ENCODE measurements at regions not wholly inside any gene's neighbourhood (a gene's known extent, or its start where the extent isn't known, plus 50 kb on each side); places are given as distances from the start of the nearest gene placed in this dataset.

GRCh38 chr10:6305401-6306321, 102.9 kb downstream of the PFKFB3 start:
- H3K27ac Mint-ChIP-seq: no peak overlapping the region
- H3K4me1 Mint-ChIP-seq: peaks cover 20% of the 10 kb centered on the region
- peak overlapping the region; percentile 29 for H3K4me3 Mint-ChIP-seq
- H3K9me3 Mint-ChIP-seq: peaks cover 4% of the 10 kb centered on the region
- ATAC-seq (ENCODE audit: low read depth) (peak; percentile 55), DNase-seq (ENCODE audit: low spot score in 2 of 2) (no peak)
- no peaks in the 10 kb centered on the region for H3K27me3 Mint-ChIP-seq
- peaks cover 2% of the 10 kb centered on the region for H3K36me3 Mint-ChIP-seq

GRCh38 chr10:6306917-6307316, 104.2 kb downstream of the PFKFB3 start:
- peaks cover 16% of the 10 kb centered on the region for H3K4me1 Mint-ChIP-seq
- H3K9me3 Mint-ChIP-seq: peaks cover 4% of the 10 kb centered on the region
- H3K27me3 Mint-ChIP-seq: no peaks in the 10 kb centered on the region
- ATAC-seq (ENCODE audit: low read depth) (no peak), DNase-seq (ENCODE audit: low spot score in 2 of 2) (no peak)
- H3K27ac Mint-ChIP-seq: no peak overlapping the region
- H3K36me3 Mint-ChIP-seq: peaks cover 2% of the 10 kb centered on the region
- no peak overlapping the region for H3K4me3 Mint-ChIP-seq

- peaks cover 2% of the 10 kb centered on the region for H3K36me3 Mint-ChIP-seq
- DNase-seq (ENCODE audit: low spot score in 2 of 2) (no peak), ATAC-seq (ENCODE audit: low read depth) (no peak)
- peaks cover 4% of the 10 kb centered on the region for H3K9me3 Mint-ChIP-seq
- H3K4me1 Mint-ChIP-seq: peaks cover 18% of the 10 kb centered on the region
- H3K27me3 Mint-ChIP-seq: no peaks in the 10 kb centered on the region
- no peak overlapping the region for H3K4me3 Mint-ChIP-seq
- H3K27ac Mint-ChIP-seq: no peak overlapping the region
Measured at GRCh38 chr10:6309816-6310215, 107.1 kb downstream of the PFKFB3 start.

GRCh38 chr10:6310977-6311376, 108.2 kb downstream of the PFKFB3 start:
- Mint-ChIP-seq H3K4me3 (no peak overlapping the region), H3K27me3 (no peaks in the 10 kb centered on the region), H3K9me3 (peaks cover 4% of the 10 kb centered on the region), H3K27ac (no peak overlapping the region), H3K36me3 (peaks cover 2% of the 10 kb centered on the region), H3K4me1 (peaks cover 15% of the 10 kb centered on the region)
- DNase-seq (ENCODE audit: low spot score in 2 of 2) (no peak), ATAC-seq (ENCODE audit: low read depth) (no peak)

GRCh38 chr10:6311700-6312330, 109.1 kb downstream of the PFKFB3 start:
- H3K36me3 Mint-ChIP-seq: peaks cover 2% of the 10 kb centered on the region
- H3K27ac Mint-ChIP-seq: no peak overlapping the region
- H3K9me3 Mint-ChIP-seq: peaks cover 4% of the 10 kb centered on the region
- DNase-seq (ENCODE audit: low spot score in 2 of 2) (no peak), ATAC-seq (ENCODE audit: low read depth) (no peak)
- H3K4me3 Mint-ChIP-seq: no peak overlapping the region
- H3K4me1 Mint-ChIP-seq: peaks cover 17% of the 10 kb centered on the region
- no peaks in the 10 kb centered on the region for H3K27me3 Mint-ChIP-seq

- no peaks in the 10 kb centered on the region for H3K27me3 Mint-ChIP-seq
Measured at GRCh38 chr10:6312636-6313035, 109.9 kb downstream of the PFKFB3 start.

GRCh38 chr10:6313111-6313895, 110.6 kb downstream of the PFKFB3 start:
- ATAC-seq (ENCODE audit: low read depth) (no peak), DNase-seq (ENCODE audit: low spot score in 2 of 2) (no peak)
- no peaks in the 10 kb centered on the region for H3K9me3 Mint-ChIP-seq
- H3K36me3 Mint-ChIP-seq: no peaks in the 10 kb centered on the region
- H3K27ac Mint-ChIP-seq: no peak overlapping the region
- H3K27me3 Mint-ChIP-seq: no peaks in the 10 kb centered on the region
- peaks cover 17% of the 10 kb centered on the region for H3K4me1 Mint-ChIP-seq
- no peak overlapping the region for H3K4me3 Mint-ChIP-seq

More at GRCh38 chr10:6312636-6313035, 109.9 kb downstream of the PFKFB3 start:
- DNase-seq (ENCODE audit: low spot score in 2 of 2) (no peak), ATAC-seq (ENCODE audit: low read depth) (no peak)
- Mint-ChIP-seq H3K4me3 (no peak overlapping the region), H3K36me3 (no peaks in the 10 kb centered on the region), H3K27ac (no peak overlapping the region), H3K9me3 (no peaks in the 10 kb centered on the region), H3K4me1 (peaks cover 17% of the 10 kb centered on the region)

GRCh38 chr10:6314620-6315205, 112.0 kb downstream of the PFKFB3 start:
- H3K36me3 Mint-ChIP-seq: no peaks in the 10 kb centered on the region
- H3K4me1 Mint-ChIP-seq: peaks cover 19% of the 10 kb centered on the region
- H3K4me3 Mint-ChIP-seq: no peak overlapping the region
- DNase-seq (ENCODE audit: low spot score in 2 of 2): no peak
- no peaks in the 10 kb centered on the region for H3K27me3 Mint-ChIP-seq
- ATAC-seq (ENCODE audit: low read depth): no peak
- H3K27ac Mint-ChIP-seq: no peak overlapping the region
- no peaks in the 10 kb centered on the region for H3K9me3 Mint-ChIP-seq

GRCh38 chr10:6319119-6319518, 116.4 kb downstream of the PFKFB3 start:
- no peak overlapping the region for H3K27ac Mint-ChIP-seq
- no peaks in the 10 kb centered on the region for H3K27me3 Mint-ChIP-seq
- H3K4me3 Mint-ChIP-seq: no peak overlapping the region

GRCh38 chr10:6320320-6321010, 117.7 kb downstream of the PFKFB3 start:
- Mint-ChIP-seq H3K4me1 (peaks cover 17% of the 10 kb centered on the region), H3K27me3 (no peaks in the 10 kb centered on the region)

More at GRCh38 chr10:6319119-6319518, 116.4 kb downstream of the PFKFB3 start:
- Mint-ChIP-seq H3K4me1 (peaks cover 23% of the 10 kb centered on the region), H3K36me3 (no peaks in the 10 kb centered on the region), H3K9me3 (no peaks in the 10 kb centered on the region)
- ATAC-seq (ENCODE audit: low read depth) (no peak), DNase-seq (ENCODE audit: low spot score in 2 of 2) (no peak)

GRCh38 chr10:6321880-6322279, 119.1 kb downstream of the PFKFB3 start:
- ATAC-seq (ENCODE audit: low read depth) (no peak), DNase-seq (ENCODE audit: low spot score in 2 of 2) (no peak)
- Mint-ChIP-seq H3K4me1 (peaks cover 14% of the 10 kb centered on the region), H3K27me3 (no peaks in the 10 kb centered on the region), H3K4me3 (no peak overlapping the region), H3K36me3 (no peaks in the 10 kb centered on the region), H3K27ac (no peak overlapping the region), H3K9me3 (no peaks in the 10 kb centered on the region)

More at GRCh38 chr10:6320320-6321010, 117.7 kb downstream of the PFKFB3 start:
- H3K36me3 Mint-ChIP-seq: no peaks in the 10 kb centered on the region
- DNase-seq (ENCODE audit: low spot score in 2 of 2) (peak; percentile 29 to 56), ATAC-seq (ENCODE audit: low read depth) (peak; percentile 99)
- H3K27ac Mint-ChIP-seq: no peak overlapping the region
- no peaks in the 10 kb centered on the region for H3K9me3 Mint-ChIP-seq
- no peak overlapping the region for H3K4me3 Mint-ChIP-seq

- ATAC-seq (ENCODE audit: low read depth): no peak
- Mint-ChIP-seq H3K4me3 (no peak overlapping the region), H3K36me3 (no peaks in the 10 kb centered on the region), H3K27me3 (no peaks in the 10 kb centered on the region), H3K9me3 (no peaks in the 10 kb centered on the region), H3K4me1 (peaks cover 8% of the 10 kb centered on the region), H3K27ac (no peak overlapping the region)
- DNase-seq (ENCODE audit: low spot score in 2 of 2): no peak
Measured at GRCh38 chr10:6322805-6323204, 120.1 kb downstream of the PFKFB3 start.

GRCh38 chr10:6327961-6328698, 125.4 kb downstream of the PFKFB3 start:
- DNase-seq (ENCODE audit: low spot score in 2 of 2) (no peak), ATAC-seq (ENCODE audit: low read depth) (no peak)
- Mint-ChIP-seq H3K36me3 (peaks cover 2% of the 10 kb centered on the region), H3K9me3 (no peaks in the 10 kb centered on the region), H3K4me3 (peak overlapping the region; percentile 69), H3K27me3 (no peaks in the 10 kb centered on the region), H3K27ac (peak overlapping the region; percentile 42), H3K4me1 (peaks cover 15% of the 10 kb centered on the region)
